ENCODE measurements at regions not wholly inside any gene's neighbourhood (a gene's known extent, or its start where the extent isn't known, plus 50 kb on each side); places are given as distances from the start of the nearest gene placed in this dataset.

DNA sequence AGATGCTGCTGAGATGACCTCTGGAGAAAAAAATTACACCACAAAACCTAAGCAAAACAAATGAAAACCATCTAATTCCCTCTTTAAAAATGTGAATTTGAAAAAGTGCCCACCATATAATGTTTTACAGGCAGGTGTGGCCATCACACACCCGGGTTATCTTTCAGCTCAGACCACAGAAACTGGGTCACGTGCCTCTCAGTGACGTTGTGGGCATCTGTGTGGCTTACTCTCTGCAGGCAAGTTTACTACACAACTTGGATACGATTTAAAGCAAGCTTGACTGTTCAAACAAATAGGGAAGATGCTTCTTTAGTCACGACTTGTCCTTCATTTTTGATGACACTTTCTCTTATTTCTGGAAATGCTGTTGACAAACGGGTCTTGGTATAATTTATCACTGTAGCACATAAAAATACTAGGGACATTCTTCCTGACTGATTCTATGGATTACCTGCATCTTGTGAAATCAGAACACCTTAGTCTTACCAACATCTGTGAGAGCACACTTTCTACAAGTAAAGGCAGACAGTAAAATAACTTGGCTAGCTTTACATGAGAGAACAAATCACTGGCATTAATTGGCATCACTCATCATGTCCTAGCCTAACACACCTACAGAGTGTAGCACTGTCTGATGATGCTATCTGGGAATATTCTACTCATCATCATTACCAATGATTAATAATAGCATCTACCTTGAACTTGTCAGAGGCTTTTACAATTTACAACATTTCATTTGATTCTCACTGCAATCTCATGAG is 89.3 kb upstream of the EDEM3 start:
- TF ChIP-seq ZNF311 (tag by site-specific recombination; IDR thresholded peaks at IDR 0.05; ENCODE audit: borderline replicate concordance) = no peak
- TF ChIP-seq WT1 (tag by site-specific recombination; IDR thresholded peaks at IDR 0.05) = no peak
- TF ChIP-seq, protein P1, sequence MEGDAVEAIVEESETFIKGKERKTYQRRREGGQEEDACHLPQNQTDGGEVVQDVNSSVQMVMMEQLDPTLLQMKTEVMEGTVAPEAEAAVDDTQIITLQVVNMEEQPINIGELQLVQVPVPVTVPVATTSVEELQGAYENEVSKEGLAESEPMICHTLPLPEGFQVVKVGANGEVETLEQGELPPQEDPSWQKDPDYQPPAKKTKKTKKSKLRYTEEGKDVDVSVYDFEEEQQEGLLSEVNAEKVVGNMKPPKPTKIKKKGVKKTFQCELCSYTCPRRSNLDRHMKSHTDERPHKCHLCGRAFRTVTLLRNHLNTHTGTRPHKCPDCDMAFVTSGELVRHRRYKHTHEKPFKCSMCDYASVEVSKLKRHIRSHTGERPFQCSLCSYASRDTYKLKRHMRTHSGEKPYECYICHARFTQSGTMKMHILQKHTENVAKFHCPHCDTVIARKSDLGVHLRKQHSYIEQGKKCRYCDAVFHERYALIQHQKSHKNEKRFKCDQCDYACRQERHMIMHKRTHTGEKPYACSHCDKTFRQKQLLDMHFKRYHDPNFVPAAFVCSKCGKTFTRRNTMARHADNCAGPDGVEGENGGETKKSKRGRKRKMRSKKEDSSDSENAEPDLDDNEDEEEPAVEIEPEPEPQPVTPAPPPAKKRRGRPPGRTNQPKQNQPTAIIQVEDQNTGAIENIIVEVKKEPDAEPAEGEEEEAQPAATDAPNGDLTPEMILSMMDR (tag by site-specific recombination; IDR thresholded peaks at IDR 0.05) = no peak
- TF ChIP-seq ZNF501 (tag by site-specific recombination; IDR thresholded peaks at IDR 0.05) = no peak
- TF ChIP-seq ZNF677 (tag by site-specific recombination; IDR thresholded peaks at IDR 0.05) = no peak
- no peak for TF ChIP-seq TCF7L2 (IDR thresholded peaks at IDR 0.05; ENCODE audit: borderline replicate concordance, low read depth, low read length)
